Umbilical cord (tissue), 1 donor: ENCODE measurements at regions not wholly inside any gene's neighbourhood (a gene's known extent, or its start where the extent isn't known, plus 50 kb on each side); places are given as distances from the start of the nearest gene placed in this dataset.
A peak's percentile ranks its signal among the peaks of the same experiment; 100 is the strongest.

Source experiments
- DNase-seq: peaks from one replicate; pipeline ENCODE4 v3.0.0-alpha.2; 2015; ENCODE audit warnings: low spot score

DNA sequence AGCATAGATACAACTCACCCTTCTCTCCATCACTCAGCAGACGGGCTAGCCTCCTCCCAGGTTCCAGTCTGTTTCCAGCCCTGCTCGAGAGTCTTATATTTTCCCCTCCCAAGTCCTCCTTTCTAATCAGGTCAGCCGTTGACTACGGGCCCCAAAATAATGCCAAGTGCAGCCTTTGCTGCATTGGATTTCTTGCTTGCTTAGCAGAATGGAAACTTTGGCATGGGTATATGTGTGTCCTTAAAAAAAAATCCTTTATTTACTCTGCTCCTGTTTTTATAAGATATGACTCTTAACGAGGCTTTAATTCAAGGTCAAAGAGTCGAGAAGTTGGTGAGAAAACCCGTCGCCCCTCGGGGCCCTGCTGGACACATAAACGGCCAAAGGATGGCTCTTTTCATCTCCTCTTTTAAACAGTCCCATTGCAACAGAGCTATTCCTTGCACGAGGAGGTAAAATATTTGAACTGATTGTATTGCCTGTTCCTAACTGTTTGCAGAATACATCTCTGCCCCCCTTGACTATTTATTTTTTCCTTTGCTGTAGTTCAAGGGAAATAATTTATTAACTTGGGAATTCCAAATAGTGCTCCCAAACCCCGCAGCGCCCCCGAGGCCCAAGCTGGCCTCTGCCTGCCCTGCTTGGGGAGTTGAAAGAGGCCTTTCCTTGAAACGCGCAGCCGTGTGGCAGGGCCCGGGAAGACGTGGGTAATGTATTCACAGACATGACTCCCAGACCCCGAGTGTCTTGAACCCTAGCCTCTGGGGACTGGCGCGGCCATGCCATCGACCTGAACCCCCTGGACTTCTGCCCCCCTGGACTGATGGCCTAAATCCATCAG, 156.5 kb upstream of the MYL2 start:
- peak; percentile 17 for DNase-seq

DNA sequence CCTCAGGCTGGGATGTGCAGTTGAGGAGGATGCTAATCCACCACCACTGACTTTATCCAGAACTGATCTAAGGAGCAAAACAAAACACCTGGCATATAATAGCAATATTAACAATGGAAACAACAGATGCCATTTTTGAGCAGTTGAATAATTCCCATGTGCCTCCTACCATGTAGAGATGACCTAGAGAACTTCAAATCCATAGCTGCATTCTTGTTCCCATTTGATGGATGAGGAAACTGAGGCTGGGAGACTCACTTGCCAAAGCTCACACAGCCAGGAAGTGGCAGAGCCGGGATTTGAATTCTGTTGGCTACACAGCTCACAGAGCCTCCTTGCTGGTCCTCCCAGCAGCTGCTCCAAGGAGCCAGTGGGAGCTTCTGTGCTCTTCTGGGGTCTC, 155.8 kb upstream of the MYL2 start:
- no peak for DNase-seq

DNA sequence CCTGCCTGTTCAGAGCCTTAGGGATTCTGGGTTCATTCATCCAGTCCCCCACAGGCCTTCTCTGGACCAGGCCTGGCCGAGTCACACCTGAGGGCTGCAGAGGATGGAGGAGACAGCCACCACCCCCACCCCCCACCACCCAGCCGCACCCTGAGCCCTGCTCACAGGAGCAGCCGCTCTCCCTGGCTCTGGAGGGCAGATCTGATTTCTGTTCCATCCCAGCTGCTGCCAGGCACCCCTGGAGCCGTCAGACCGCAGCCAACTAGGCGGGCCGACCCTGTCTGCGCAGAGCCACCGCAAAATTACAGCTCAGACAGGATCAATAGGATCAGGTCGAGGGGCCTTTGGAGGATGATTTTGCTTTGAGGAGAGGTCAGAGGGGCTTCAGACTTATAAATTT, 154.6 kb upstream of the MYL2 start:
- no peak for DNase-seq

DNA sequence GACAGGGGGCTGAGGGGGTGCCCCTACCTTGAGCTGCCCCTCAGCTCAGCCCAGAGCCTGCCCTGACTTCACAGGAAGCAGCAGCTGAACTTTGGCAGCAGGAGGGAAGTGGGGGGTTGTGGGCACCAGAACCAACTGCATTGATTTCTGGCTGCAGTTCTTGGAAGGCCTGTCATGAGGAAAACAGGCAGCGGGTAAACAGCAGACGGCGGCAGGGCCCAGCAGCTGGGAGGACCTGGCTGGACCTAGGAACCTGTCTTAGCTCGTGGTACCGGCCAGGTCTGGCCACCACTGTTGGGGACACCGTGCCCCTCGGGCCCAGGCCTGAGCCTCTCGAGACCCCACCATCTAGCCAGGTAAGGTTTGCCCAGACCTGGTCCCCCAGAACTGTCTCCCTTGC, 154.2 kb upstream of the MYL2 start:
- no peak for DNase-seq

DNA sequence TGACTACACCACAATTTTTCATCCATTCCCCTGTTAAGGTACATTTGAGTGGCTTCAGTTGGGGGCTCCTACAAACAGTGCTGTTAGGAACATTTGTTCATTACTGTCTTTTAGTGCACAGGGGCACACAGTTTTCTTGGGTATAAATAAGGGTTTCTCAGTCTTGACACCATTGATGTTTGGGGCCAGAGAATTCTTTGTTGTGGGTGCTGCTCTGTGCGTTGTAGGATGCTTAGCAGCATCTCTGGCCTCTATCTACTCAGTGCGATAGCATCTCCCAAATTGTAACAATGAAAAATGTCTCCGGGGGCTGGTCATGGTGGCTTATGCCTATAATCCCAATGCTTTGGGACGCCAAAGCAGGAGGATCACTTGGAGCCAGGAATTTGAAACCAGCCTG, 153.0 kb upstream of the MYL2 start:
- DNase-seq, result no peak

DNA sequence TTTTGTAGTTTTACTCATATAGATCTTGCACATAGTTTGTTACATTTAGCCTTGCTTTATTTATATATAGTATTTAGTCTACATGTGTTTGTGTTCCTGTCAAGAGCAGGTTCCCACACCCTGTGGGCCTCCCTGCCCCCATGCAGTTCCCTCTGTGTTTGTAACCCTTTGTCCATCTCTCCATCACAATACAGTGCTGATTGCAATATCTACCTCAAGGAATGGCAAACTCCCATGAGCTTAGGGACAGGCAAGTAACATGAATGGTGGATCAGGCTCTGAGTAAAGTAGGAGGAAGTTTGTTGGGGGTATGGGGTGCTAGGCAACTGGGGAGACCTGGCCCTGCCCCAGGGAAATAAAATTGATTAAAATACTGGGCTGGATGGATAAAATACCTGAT, 151.9 kb upstream of the MYL2 start:
- no peak for DNase-seq

DNA sequence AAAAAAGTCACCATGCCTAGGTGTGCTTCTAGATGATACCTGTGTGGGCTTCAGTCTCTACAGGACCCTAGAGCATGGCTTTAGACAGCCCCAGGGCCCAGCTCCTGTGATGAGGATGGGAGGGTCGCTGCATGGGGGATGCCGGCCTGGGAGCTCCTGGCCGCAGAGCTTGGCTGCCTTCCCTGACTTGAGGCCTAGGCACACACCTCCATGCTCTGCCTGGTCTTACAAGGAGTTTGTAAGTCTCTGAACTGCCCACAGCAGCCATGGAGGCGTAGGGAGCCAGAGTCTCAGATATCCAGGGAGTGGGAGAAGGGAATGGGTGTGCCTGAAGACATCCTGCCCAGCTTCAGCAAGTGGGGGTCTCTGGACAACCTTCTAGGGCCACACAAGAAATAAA, 149.5 kb upstream of the MYL2 start:
- no peak for DNase-seq

DNA sequence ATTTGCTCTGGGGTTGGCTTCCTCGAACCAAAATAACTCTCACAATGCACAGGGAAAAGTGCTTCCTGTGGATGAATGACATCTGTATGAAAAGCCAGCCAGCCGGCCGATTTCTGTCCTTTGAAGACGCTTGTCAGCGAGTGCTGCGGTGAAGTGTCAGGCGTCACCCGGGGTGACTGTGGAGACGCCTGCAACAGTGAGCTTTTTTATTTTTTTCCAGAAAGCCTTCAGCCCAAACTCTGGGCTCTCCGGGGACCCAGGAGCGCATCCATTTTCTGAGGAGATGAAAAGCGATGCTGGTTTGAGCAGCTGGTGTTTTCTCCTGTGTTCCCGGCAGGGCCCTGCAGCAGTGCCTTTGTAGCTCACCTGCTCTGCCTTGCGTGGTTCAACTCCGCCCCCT, 147.9 kb upstream of the MYL2 start:
- no peak for DNase-seq

DNA sequence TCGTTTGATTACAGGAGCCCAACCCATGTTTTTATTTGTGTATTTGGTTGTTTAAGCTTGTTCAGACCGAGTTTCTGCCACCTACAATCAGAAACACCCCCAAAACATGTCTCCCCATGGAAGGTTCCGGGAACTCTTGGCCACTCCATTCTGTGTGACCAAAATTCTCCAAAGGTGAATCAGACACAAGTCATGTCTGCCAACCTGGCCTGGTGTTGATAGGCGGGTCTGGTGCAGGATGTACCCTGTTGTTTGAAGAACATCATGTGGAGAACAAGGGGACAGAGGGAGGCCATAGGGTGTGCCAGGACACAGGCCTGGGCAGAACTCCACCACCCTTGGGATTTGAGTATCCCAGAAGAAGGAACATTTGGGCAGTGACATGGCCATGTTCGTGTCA, 147.1 kb upstream of the MYL2 start:
- no peak for DNase-seq

DNA sequence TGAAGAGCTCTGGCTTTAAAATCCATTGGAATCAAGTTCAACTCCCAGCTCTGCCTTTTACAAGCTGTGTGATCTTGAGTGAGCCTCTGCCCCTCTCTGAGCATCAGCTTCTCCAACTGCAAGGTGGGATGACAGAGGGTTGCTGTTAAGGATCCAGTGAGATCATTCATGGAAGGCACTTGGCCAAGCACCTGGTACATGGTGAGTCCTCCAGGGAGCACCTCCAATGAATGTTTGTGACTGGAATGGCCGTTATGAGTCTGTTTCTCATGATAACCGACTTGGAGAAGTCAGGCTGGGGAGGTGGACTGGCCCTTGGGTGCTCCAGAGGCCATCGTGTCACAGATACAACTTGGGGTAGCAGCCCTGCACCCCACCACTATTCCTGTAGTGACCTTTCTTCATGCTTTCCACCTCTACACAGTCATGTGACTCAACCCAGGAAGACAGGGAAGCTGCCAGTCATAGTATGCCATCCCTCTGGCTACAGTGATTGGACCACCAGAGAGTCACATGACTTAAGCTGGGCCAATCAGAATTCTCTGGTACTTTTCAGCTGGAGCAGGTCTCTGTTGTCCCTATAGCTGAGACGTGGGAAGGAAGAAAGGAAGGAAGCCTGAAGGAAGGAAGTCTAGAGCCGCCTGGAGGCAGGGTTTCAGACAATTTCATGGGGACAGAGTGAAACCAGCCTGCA, 146.5 kb upstream of the MYL2 start:
- DNase-seq, result no peak

DNA sequence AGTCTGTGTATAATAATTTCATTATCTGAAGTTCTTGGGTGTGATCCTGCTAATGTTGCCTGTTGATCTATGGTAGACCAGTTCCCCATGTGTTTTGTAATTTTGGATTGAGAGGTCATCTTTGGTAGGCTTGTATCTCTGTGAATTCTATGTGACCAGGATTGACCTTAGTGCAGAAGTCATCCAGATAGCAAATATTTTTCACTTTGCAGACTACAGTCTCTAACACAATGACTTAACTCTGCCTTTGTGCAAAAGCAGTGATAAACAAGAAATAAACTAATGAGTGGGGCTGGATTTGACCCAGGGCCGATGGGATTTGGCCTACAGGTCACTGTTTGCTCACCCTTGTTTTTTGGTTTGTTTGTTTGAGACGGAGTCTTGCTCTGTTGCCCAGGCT, 144.6 kb upstream of the MYL2 start:
- DNase-seq, result no peak

DNA sequence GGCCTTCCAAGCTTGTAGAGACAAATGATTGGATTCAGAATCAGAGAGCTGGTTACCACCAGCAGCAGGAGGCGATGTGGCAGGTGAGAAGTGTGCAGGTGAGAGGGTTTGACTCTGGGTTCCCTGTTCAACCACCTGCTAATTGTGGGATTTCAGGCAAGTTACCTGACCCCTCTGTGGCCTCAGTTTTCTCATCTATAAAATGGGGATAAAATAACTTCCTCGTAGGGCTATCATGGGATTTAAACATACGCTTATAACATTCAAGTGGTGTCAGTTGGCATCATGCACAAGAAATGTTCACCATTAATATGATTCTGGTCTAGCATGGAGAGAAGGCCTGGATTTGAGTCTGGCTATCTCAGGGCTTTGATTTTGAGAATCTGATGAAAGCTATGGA, 143.8 kb upstream of the MYL2 start:
- DNase-seq, result no peak

DNA sequence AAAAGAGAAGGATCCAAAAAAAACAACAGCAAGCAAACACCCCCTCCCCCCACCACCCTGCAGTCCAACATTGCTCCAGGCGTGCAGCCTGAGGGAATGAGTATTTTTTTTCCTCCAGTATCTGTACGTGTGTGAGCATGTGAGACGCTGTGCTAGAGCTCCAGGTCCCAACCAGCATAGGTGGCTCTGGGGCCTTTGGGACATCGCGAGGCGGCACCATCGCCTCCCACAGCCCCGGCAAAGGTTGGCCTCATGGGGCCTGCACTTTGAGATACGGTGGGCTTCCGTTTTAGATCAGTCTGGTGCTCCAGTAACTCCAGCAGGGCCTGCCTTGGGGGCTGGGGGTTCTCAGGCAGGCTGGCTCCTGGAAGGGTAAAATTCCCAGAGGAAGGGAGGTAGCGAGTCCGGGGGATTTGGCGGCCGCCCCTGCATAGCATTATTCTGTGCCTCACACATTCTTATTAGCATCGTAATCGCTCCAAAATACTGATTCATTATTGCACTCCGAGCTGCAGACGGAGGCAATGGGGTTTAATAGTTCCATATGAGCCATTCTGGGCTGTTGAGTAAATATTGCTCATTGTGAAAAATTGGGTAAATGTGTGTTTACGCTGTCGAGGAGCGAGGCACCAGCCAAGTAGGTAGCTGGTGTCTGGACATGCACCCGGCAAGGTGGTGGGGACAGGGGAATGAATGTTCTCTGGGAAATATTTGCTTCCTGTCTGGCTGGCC, 143.1 kb upstream of the MYL2 start:
- DNase-seq, result no peak

DNA sequence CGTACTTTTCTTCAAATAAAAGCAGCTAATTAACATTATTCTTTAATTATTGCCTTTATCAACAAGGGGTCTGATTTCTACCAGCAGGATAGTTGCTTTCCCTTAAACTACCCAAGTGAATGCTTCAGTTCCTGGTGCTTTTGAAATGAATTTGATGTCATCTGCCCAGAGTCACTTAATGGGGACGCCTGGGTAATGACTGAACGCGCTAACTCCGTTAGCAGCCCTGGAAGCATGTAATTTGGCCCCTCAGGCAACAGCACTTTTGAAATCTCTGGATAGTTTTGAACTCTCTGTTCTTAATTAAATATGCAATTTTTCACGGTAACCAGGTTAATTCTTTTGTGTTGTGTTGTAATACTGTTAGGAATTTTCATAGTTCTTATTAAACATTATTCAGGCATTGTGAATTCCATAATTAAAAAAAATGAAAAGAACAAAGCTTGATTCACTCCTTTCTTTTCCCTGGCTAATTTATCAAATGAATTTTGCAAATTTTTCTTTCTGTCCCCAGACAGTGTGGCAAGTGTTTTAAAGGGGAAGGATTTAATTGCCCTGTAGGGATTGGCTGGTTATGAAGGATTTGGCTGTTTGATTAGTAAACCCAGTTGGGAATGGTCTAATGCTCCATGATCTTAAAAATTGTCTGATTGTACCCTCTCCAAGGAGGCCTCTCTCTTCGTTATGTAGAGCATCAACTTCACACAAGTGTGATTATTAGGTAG, 137.5 kb upstream of the MYL2 start:
- DNase-seq, result no peak

DNA sequence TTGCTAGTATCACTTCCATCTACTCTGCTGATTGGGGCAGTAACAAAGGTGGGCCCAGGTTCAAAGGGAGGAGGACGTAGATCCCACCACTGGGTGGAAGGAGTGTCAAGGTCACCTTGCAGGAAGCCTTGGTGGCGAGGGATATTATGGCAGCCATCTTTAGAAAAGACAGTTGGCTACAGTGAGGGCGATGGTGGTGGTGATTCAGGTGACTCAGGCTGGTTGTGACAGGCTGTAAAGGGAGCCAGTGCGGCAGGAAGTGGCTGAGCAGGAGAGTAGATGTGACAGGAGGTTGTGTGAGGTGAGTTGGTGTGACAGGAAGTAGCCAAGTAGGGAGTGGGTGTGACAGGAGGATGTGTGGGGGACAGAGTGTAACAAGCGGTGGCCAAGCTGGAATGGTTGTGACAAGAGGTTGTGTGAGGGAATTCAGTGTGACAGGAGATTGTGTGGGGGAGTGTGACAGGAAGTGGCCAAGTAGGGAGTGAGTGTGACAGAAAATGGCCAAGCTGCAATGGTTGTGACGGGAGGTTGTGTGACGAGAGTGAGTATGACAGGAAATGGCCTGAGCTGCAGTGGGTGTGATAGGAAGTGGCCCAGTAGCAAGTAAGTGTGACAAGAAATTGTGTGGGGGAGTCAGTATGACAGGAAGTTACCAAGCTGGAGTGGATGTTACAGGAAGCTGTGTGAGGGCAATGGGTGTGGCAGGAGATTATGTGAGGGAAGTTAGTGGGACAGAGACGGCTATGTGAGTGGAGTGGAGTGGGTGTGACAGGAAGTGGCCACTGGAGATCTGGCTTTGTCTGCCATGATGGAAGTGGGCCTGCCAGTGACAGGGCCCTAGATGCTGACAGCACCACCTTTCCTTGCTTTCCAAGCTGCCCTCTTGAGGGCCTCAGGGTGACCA, 136.5 kb upstream of the MYL2 start:
- DNase-seq, result no peak

DNA sequence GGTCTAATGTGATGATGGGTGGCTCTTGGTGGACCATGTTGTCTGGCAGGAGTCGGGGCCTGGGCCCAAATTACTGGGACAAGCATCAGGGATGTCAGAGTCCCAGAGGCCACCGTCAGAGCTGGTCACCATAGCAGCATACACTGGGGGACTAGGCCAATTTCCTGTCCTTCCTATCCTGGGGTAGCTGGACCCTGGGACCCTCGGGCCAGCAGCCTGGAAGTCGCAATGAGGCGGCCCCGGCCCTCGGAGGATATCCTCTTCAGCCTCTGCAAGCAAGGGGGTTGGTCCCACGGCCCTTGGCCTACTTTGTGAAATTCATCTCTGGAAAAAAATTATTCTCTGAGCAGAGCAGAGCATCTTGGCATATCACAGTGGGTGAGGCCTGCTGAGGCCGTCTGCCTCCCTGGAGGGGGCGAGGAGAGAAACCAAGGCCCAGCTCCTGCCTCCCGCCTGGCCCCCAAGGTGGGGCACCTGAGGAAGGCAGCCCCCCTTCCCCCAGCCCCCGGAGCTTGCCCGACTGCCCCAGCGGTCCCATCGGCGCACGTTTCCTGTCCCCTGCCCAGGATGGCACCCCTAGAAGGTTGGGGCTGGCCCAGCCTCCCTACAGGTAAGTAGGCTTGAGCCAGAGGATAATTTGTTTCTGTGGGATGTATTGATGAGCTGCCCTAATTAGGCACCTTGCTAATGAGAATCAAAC, 135.0 kb upstream of the MYL2 start:
- DNase-seq, result no peak

DNA sequence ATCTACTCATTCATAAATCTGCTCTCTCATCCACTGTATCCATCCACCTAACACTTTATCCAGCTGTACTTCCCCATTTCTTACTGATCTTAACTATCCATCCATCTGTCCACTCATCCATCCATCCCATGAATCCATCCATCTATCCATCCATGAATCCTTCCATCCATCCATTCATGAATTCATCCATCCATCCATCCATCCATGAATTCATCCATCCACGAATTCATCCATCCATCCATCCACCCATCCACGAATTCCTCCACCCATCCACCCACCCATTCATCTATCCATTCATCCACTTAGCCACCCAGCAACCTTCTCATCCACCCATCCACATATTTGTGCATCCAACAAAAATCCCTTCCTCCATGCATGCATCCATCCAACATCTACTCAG, 128.6 kb upstream of the MYL2 start:
- DNase-seq, result no peak

DNA sequence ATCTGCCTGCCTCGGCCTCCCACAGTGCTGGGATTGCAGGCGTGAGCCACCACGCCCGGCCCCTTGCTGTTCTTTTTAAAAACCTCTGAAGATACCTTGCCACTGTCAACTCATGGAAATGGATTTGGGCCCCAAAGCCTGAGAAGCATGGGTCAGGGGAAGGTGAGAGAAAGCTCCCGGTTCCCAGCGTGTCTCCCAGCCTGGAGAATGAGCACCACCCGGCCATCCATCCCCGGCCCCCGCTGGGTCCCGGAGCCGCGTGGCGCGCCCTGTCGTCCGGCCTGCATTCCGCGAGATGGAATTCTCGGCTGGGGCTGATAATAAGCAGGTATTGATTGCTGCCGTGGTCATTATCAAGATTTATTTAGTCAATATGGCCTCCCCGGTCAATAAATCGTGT, 126.5 kb upstream of the MYL2 start:
- no peak for DNase-seq

DNA sequence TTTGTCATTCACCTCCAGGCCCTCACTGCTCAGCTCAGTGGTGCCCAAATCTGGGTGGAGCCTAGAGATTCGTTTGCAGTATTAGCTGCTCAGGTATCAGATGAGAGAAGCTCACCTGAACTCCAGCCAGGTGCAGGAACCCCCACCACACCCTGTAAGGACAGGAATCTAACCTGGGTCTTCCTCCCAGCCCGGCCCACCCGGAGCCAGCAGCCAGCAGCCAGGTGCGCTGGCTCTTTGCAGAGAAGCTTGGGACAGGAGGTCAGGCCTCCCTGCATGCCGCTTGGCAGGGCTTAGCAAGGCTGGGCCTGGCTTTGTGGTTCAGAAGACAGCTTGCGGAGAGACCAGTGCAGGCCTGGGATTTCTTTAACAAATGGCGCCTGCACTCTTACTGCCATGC, 125.6 kb upstream of the MYL2 start:
- no peak for DNase-seq

DNA sequence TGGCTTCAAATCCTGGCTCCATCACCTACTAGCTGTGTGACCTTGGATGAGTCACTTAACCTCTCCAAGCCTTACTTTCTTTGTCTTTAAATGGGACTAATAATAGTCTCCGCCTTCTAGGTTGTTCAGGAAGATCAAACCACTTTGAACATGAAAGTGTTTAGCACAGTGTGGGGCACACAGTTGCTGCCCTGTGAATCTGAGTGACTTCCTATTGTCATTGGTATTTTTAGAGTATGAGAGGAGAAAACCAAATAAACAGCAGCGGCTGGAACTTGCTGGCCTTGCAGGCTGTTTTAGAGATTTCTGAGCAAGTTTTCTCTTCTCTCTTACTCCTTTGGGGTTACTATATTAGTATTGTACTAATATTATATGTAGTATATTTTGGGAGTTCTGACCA, 120.7 kb upstream of the MYL2 start:
- DNase-seq, result no peak
